GM12891 (cell line): ENCODE measurements at regions not wholly inside any gene's neighbourhood (a gene's known extent, or its start where the extent isn't known, plus 50 kb on each side); places are given as distances from the start of the nearest gene placed in this dataset.
A peak's percentile ranks its signal among the peaks of the same experiment; 100 is the strongest.
"Not testable (repeated sequence)": the region's sequence is repeated elsewhere in the genome, so short reads cannot be mapped to it uniquely, and the experiment has no call there.

ENCODE experiments used
- DNase-seq: peaks from one replicate; pipeline ENCODE4 v3.0.0; 2011; ENCODE audit warnings: low spot score; ENCODE audit not compliant: insufficient read length
- FAIRE-seq: peaks from 2 replicates; lab custom pipeline; 2011; peaks lifted over from hg19 to GRCh38; lab: Jason Lieb, UNC
- PAX5 ChIP-seq: IDR thresholded peaks from 2 replicates; pipeline ENCODE4 v1.6.1; 2011; ENCODE audit warnings: low read length, moderate library complexity, mild to moderate bottlenecking; ENCODE audit not compliant: insufficient read depth, severe bottlenecking
- POLR2A ChIP-seq: IDR thresholded peaks from 2 replicates; pipeline ENCODE4 v1.6.1; 2011; ENCODE audit warnings: low read depth, low read length, control low read depth
- POLR2AphosphoS5 ChIP-seq: IDR thresholded peaks from 2 replicates; pipeline ENCODE4 v1.6.1; 2011; ENCODE audit warnings: low read depth, low read length, control low read depth
- POU2F2 ChIP-seq: IDR thresholded peaks from 2 replicates; pipeline ENCODE4 v1.6.1; 2011; ENCODE audit warnings: low read depth, mild to moderate bottlenecking, control low read depth, low read length, moderate library complexity
- SPI1 ChIP-seq: IDR thresholded peaks from 2 replicates; pipeline ENCODE4 v1.6.1; 2011; ENCODE audit warnings: low read depth, low read length, control low read depth
- TAF1 ChIP-seq: IDR thresholded peaks from 2 replicates; pipeline ENCODE4 v1.6.1; 2011; ENCODE audit warnings: low read depth, low read length, control low read depth

DNA sequence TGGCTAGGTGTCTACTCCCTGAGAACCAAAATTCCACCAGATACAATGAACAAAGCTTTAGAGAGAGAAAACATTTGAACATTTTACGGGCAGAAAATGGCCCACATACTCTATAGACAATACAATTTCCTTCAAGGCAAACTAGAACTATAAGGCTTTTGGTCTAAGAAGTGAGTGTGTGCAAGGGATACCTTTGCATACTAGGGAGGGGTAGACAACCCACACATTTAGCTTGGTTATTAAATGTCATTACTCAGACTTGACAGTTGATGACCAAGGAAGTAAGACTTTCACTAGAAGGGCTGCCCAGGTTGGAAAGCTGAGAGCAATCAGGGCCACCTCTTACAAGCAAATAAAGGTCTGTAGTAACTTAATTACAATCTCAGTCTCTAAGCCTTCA, 64.0 kb upstream of the PLEKHM1 start:
- DNase-seq, FAIRE-seq: not testable (repeated sequence)

DNA sequence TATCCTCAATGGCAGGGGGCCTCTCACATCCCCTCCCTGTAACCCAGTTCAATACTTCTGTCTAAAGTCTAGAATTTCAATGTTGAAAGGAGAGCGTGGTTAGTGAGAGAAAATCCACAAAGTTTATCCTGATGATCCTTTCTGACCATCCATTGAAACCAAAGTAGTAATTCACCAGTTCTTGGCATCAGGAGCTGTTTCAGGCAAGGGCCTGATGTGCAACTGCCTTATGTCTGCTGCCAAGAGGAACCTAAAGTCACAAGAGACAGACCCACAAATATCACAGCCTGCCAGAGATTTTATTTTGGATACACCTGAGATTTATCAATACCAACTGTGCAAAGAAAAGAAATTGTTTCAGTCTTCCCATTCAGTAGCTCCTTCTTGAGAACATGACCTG, 68.3 kb upstream of the PLEKHM1 start:
- FAIRE-seq, DNase-seq: not testable (repeated sequence)

DNA sequence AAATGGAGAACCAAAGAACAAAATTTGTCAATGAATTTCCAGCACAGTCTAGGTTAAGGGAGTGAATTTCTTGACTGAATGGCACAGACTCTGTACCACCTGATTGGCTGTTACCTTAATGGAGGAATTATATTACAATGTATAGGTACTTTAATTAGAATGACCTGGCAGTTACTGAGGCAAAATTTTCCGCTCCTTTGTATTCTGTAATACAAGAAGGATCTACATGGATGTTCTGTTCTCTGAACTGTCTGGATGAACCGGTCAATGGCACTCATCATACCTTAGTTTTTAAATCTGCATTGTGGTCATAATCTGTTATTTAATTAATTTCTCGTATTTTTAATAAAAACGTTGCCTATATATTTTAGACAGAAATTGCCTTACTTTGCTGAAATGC, 72.3 kb upstream of the PLEKHM1 start:
- FAIRE-seq, DNase-seq: not testable (repeated sequence)

DNA sequence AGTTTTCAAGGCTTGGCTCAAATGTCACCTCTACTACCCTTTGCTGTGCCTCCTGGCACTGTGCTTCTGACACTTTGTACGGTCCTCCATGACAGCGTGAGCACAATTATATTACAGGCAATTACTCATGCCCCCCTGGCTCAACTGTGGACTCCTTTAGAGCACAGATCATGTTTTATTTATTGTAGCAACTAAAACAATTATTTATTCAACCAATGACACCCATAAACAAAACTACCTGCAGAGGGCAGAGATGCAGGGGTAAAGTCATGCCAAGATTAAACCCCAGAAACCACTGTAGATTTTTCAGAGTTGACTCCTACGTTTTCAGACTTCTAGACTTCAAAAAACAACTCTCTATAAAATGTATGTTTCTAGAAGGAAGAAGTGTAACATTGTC, 72.8 kb upstream of the PLEKHM1 start:
- FAIRE-seq, DNase-seq: not testable (repeated sequence)

DNA sequence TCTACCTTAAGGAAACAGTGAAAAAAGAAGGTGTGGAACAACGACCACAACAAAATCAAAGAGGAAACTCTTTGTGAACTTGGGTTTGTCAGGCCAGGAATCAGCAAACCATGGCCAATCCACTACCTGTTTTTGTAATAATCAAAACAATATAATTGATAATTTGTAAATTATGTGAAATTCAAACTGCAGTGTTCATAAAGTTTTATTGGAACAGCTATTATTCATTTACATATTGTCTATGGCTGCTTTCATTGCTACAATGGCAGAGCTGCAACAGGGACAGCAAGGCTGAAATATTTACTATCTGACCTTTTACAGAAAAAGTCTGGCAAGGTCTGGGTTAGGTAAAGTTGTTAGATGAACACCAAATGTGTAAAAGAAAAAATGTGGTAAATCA, 77.8 kb upstream of the PLEKHM1 start:
- not testable (repeated sequence) for FAIRE-seq, DNase-seq

DNA sequence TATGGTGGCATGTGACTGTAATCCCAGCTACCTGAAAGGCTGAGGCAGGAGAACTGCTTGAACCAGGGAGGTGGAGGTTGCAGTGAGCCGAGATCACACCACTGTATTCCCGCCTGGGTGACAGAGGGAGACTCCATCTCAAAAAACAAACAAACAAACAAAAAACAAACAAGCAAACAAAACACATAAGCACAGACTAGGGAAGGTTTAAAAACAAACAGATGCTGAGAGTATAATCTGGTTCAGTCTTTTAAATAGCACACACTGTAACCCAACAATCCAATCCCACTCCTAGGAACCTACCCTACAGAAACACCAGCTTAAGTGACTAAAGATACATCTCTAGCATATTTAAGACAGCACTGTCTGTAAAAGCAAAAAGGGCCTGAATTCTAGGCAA, 82.8 kb upstream of the PLEKHM1 start:
- DNase-seq, FAIRE-seq: not testable (repeated sequence)

DNA sequence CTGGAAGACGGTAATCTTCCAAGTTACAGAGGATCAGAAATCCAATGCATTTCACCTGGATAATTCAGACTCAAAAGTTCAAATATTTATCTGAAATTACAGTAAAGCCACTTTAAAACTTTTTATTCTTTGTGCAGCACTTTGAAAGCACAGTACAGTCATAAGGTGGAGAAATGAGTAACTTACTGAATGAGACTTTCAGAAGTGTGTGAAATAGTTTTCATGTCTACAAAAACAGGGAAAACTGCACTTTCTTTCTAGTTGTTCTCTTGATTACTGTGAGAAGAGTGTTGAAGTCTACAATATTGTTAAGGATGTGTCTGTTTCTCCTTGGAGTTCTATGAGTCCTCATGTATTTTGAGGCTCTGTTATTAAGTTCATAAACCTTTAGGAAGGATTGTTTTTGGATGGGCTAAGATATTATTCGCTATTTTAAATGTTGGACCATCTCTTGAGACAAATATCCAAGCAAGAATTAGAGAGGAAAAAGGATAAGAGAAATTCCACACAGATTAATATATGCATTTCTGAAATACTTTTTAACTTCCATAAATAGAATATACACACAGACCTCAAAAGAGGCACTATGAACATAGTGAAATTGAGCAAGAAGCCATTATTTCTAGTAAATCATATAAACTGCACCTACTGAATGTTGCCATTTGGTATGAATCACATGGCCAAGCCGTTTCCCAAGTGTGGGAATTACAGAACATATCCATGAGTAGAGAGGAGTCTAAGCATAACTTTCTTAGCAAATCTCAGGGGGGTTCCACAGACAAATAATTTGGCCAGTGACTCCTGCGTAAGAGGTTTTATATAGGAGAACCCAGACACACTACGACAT, 83.6 kb upstream of the PLEKHM1 start:
- no peak for DNase-seq
- no peak for TF ChIP-seq PAX5
- FAIRE-seq: no peak

DNA sequence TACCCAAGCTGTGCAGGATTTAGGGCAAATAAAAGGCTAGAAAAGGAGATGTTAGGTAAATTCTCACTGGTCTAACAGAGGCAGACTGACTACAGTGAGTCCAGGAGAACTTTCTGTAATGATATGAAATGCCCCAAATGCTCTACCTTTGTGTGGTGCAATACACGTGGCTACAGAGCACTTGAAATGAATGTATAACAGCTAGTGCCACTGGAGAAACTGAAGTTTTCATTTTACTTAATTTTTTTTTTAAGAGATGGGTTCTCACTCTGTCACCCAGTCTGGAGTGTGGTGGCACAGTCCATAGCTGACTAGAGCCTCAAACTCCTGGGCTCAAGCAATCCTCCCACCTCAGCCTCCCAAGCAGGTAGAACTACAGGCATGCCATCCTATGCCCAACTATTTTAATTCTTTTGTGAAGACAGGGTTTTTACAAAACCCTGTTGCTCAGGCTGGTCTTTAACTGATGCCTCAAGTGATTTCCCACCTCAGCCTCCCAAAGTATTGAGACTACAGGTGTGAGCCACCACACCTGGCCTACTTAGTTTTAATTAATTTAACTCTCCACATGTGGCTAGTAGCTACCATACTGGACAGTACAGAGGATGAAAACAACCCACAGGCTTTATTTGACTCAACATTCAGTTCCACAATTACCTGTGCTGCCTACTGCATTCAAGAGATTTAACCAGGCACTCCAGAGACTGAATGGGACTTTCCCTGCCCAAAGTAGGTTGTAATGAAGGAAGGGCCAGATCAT, 84.8 kb upstream of the PLEKHM1 start:
- FAIRE-seq: peak; percentile 82

DNA sequence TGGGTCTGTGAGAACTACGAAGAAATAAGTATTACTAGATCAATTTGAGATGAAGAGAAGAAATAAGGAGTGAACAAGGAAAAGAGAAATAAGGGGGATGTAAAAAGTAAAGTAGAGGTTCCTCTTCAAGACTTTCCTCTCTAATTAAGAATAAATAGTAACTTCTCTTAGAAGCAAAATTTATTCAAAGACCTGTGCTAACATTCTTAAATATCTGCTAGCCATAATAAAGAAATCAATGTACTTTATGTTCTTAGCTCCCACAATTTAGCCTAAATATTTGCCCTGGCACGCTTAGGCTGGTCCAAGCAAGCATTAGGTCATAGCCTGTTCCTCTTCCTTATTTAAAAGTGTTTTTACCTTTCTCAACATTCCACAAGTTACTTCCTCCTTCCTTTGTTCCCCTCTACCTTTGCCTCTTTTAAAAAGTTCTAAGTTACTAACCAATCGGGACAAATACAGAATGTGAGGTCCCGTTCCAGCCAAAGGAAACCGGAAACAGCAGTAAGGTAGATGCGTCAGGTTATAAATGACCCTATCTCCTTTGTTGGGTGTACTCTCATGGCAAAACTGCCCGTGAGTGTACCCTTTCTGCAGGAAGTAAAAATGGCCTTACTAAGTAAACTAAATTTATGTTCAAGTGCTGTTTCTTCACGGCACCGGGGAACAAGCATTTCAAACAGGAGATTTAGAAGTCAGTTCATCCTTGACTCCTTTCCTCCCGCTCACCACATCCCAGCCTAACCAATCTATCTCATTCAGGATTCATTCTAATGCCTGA, 86.2 kb upstream of the PLEKHM1 start:
- not testable (repeated sequence) for DNase-seq
- FAIRE-seq: peak; percentile 62

More for the DNA sequence above, 84.8 kb upstream of the PLEKHM1 start:
- DNase-seq: no peak
- TF ChIP-seq SPI1 (no peak), POLR2A (no peak), TAF1 (no peak), POLR2AphosphoS5 (0 out of 2 replicates have a peak, but pooled peaks have one; percentile 5)

DNA sequence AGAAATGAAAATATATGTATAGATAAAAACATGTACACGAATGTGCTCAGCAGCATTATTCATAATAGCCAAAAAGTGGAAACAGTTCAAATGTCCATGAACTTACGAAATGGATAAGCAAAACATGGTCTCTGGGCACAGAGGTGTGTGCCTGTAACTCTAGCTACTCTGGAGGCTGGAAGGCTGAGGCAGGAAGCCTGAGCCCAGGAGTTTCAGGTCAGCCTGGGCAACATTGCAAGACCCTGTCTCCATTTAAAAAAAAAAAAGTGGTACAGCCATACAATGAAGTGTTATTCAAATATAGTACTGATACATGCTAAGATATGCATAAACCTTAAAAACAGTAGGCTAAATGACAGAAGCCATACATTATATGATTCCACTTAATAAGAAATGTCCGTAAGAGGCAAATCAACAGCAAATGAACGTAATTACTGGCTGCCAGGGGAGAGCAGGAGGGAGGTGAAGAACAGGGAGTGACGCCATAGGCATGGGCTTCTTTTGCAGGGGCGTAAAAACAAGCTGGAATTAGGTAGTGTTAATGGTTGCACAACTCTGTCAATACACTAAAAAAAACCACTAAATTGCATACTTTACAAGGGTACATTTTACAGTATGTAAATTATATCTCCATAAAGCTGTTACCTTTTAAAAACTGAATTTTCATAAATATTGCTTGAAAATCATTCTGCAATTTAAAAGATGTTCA, 87.2 kb upstream of the PLEKHM1 start:
- FAIRE-seq (peak; percentile 81), DNase-seq (no peak)
- TF ChIP-seq POU2F2 (no peak), SPI1 (no peak), POLR2A (no peak), POLR2AphosphoS5 (no peak), TAF1 (no peak), PAX5 (no peak)

DNA sequence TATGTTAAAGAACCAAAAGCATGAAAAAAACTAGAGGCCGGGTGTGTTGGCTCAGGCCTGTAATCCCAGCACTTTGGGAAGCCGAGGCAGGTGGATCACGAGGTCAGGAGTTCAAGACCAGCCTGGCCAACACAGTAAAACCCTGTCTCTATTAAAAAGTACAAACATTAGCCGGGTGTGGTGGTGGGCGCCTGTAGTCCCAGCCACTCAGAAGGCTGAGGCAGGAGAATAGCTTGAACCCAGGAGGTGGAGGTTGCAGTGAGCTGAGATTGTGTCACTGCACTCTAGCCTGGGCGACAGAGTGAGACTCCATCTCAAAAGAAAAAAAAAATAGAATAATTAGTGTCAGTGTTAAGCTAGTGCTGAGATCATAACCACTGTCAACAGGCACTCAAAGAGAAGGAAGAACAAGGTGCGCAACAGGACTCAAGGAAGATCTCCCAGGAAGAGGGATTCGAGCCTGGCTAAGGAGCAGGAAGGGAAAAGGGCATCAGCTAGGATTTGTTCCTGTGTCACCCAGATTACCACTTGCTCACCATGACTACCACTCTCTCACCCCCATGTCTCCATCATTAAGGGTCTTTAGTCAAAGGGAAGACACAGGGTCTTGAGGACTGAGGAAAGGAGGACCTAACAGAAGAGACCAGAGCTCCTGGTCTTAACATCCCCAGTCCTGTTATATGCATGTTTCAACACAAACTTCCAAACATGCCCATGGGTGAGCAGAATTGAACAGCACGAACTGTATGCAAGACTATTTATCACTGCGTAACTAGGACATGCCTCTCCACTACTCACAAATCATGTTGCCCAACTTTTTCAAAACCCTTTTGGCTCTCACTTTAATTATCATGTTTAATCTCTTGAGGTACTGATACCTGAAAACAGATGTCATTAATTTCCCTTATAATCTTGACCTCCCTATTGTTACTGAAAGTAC, 88.3 kb upstream of the PLEKHM1 start:
- DNase-seq (no peak), FAIRE-seq (peak; percentile 84)
- no peak for TF ChIP-seq POLR2AphosphoS5
- no peak for TF ChIP-seq POU2F2
- TF ChIP-seq PAX5: no peak
- TF ChIP-seq POLR2A: no peak
- no peak for TF ChIP-seq TAF1
- TF ChIP-seq SPI1: no peak
